K562 (cell line): ENCODE measurements at regions not wholly inside any gene's neighbourhood (a gene's known extent, or its start where the extent isn't known, plus 50 kb on each side); places are given as distances from the start of the nearest gene placed in this dataset.
"Not testable (repeated sequence)": the region's sequence is repeated elsewhere in the genome, so short reads cannot be mapped to it uniquely, and the experiment has no call there.

Experiments
- ATAC-seq: fragments of 200-7000 bp; cut with Tn5 transposase; 3 replicates; pipeline ENCODE4 v1.9.1; 2020; ENCODE audit warnings: moderate library complexity
- BruUV-seq: library from RNA; stranded (reverse); fragments of 400-500 nt; replicated peaks from 2 replicates; lab custom pipeline; 2021; lab: Mats Ljungman, UMichigan
- CTCF ChIA-PET: fragments of 300-600 bp; formaldehyde crosslinking; extraction: SDS; loops from one replicate; lab custom pipeline; 2021; ENCODE audit warnings: low intra/inter-chr PET ratio; lab: Yijun Ruan, JAX
- POLR2A ChIA-PET: fragments of 300-600, 350-650 bp; sonication (Branson Sonifier 250); formaldehyde crosslinking; extraction: SDS; loops from one replicate; lab custom pipeline; 2021; ENCODE audit warnings: antibody characterized with exemption, inconsistent platforms; lab: Yijun Ruan, JAX
- DNase-seq, 4 experiments: peaks; one replicate each; pipeline versions ENCODE4 v3.0.0 to v3.0.0-alpha.2; 2011 to 2018; ENCODE audit warnings: low spot score in 3 of 4, mixed read lengths in 3 of 4; ENCODE audit errors: extremely low read depth in 1 of 4
- FAIRE-seq: peaks from 2 replicates; lab custom pipeline; 2011; peaks lifted over from hg19 to GRCh38; lab: Jason Lieb, UNC
- H2AFZ ChIP-seq: 2 replicates; pipeline ENCODE4 v1.6.0; 2011; ENCODE audit warnings: low read depth, low read length, control low read depth, inconsistent platforms
- H3K27ac ChIP-seq: fragments of 200-600 bp; 3 replicates; pipeline ENCODE4 v1.8.0; 2011; ENCODE audit warnings: low read depth, mild to moderate bottlenecking, control low read depth, inconsistent platforms, low read length, moderate library complexity, mixed read lengths; ENCODE audit errors: extremely low read depth
- H3K27me3 ChIP-seq, 2 experiments: fragments of 300-600 bp in 1 of 2; 2 replicates in 1 of 2; 3 replicates in 1 of 2; pipeline versions ENCODE4 v1.6.0 to v1.8.0; 2011; ENCODE audit warnings: inconsistent platforms in 2 of 2, low read length in 2 of 2, mild to moderate bottlenecking in 1 of 2, mixed read lengths in 1 of 2, moderate library complexity in 1 of 2; ENCODE audit not compliant: control insufficient read depth in 2 of 2, insufficient read depth in 2 of 2
- H3K36me3 ChIP-seq: fragments of 300-600 bp; 3 replicates; pipeline ENCODE4 v1.8.0; 2011; ENCODE audit warnings: mild to moderate bottlenecking, low read length, inconsistent platforms; ENCODE audit not compliant: control insufficient read depth, insufficient read depth
- H3K4me1 ChIP-seq, 2 experiments: fragments of 200-600 bp in 1 of 2; replicated peaks in 1 of 2; 2 replicates in 1 of 2; 3 replicates in 1 of 2; pipeline versions ENCODE4 v1.5.1 to v1.8.0; 2011; ENCODE audit warnings: inconsistent platforms in 2 of 2, low read length in 2 of 2, mild to moderate bottlenecking in 1 of 2, mixed read lengths in 1 of 2, moderate library complexity in 1 of 2; ENCODE audit not compliant: control insufficient read depth in 2 of 2, insufficient read depth in 2 of 2
- H3K4me2 ChIP-seq: 2 replicates; pipeline ENCODE4 v1.6.1; 2011; ENCODE audit warnings: low read length, control low read depth, inconsistent platforms, mixed read lengths; ENCODE audit not compliant: insufficient read depth
- H3K4me3 ChIP-seq: fragments of 200-600 bp; sonication (generic), shearing (Covaris generic); 2 replicates; pipeline ENCODE4 v1.5.1; 2016; ENCODE audit warnings: control low read depth, inconsistent platforms
- H3K79me2 ChIP-seq: fragments of 200-600 bp; 3 replicates; pipeline ENCODE4 v1.8.0; 2011; ENCODE audit warnings: low read length, inconsistent platforms; ENCODE audit not compliant: control insufficient read depth, insufficient read depth
- H3K9ac ChIP-seq, 2 experiments: 2 replicates each; pipeline versions ENCODE4 v1.6.0 to v1.6.1; 2011; ENCODE audit warnings: low read depth in 2 of 2, low read length in 2 of 2, control low read depth in 1 of 2, inconsistent platforms in 1 of 2, mild to moderate bottlenecking in 1 of 2, mixed read lengths in 1 of 2; ENCODE audit not compliant: insufficient read depth in 1 of 2
- H3K9me1 ChIP-seq: one replicate; pipeline ENCODE4 v1.6.0; 2011; ENCODE audit warnings: inconsistent platforms, mild to moderate bottlenecking, low read length, moderate library complexity; ENCODE audit not compliant: control insufficient read depth, insufficient read depth
- H3K9me3 ChIP-seq: replicated peaks from 2 replicates; pipeline ENCODE4 v1.5.1; 2011; ENCODE audit warnings: low read depth, low read length, inconsistent platforms; ENCODE audit not compliant: control insufficient read depth, insufficient read depth
- H4K20me1 ChIP-seq: replicated peaks from 2 replicates; pipeline ENCODE4 v1.6.1; 2011; ENCODE audit warnings: low read length, inconsistent platforms, mixed read lengths; ENCODE audit not compliant: control insufficient read depth, insufficient read depth
- GATAD2B ChIP-seq: fragments of 450-650 bp; IDR thresholded peaks from 2 replicates; pipeline ENCODE4 v1.6.1; 2017; ENCODE audit warnings: mild to moderate bottlenecking, borderline replicate concordance
- KLF16 ChIP-seq: IDR thresholded peaks from 2 replicates; pipeline ENCODE4 v1.6.1; 2016; ENCODE audit warnings: antibody characterized with exemption
- NFE2 ChIP-seq: IDR thresholded peaks from 2 replicates; pipeline ENCODE4 v1.6.1; 2014; ENCODE audit warnings: antibody characterized with exemption, low read depth
- STAT5B ChIP-seq: fragments of 250-450 bp; sonication (Bioruptor Pico); IDR thresholded peaks from 2 replicates; pipeline ENCODE4 v1.8.0; 2021; ENCODE audit warnings: mild to moderate bottlenecking, inconsistent platforms
- WGBS: fragments of 100-300 bp; shearing (Covaris generic); methylation state at CpG from one replicate; pipeline ENCODE4 v1.1.6; 2016; ENCODE audit warnings: low coverage, mixed read lengths; ENCODE audit not compliant: insufficient coverage; ENCODE audit errors: missing lambda C conversion rate; 5-methylcytosine and 5-hydroxymethylcytosine counted together
- in situ Hi-C: fragments of 300-500 bp; cut with MboI; formaldehyde crosslinking; loops from 4 replicates; pipeline ENCODE4 v1.15.0; 2018; ENCODE audit warnings: inconsistent platforms, mixed read lengths
- intact Hi-C: fragments of 100-400 bp; cut with micrococcal nuclease; formaldehyde crosslinking; loops from 2 replicates; pipeline ENCODE4 v1.14.2; 2022
- TF ChIP-seq, protein P1 (sequence below): fragments of 450-650 bp; IDR thresholded peaks from 2 replicates; pipeline ENCODE4 v1.7.0; 2016; ENCODE audit warnings: borderline replicate concordance
- TF ChIP-seq, protein P2 (sequence below): fragments of 450-650 bp; formaldehyde crosslinking; IDR thresholded peaks from 2 replicates; pipeline ENCODE4 v1.4.0; 2020; ENCODE audit warnings: mild to moderate bottlenecking, mixed read lengths
- TF ChIP-seq, protein P3 (sequence below), 2 experiments: fragments of 450-650 bp; conservative IDR thresholded peaks; 2 replicates each; pipeline ENCODE4 v1.6.1; 2017; ENCODE audit warnings: mild to moderate bottlenecking in 2 of 2, moderate library complexity in 2 of 2

DNA sequence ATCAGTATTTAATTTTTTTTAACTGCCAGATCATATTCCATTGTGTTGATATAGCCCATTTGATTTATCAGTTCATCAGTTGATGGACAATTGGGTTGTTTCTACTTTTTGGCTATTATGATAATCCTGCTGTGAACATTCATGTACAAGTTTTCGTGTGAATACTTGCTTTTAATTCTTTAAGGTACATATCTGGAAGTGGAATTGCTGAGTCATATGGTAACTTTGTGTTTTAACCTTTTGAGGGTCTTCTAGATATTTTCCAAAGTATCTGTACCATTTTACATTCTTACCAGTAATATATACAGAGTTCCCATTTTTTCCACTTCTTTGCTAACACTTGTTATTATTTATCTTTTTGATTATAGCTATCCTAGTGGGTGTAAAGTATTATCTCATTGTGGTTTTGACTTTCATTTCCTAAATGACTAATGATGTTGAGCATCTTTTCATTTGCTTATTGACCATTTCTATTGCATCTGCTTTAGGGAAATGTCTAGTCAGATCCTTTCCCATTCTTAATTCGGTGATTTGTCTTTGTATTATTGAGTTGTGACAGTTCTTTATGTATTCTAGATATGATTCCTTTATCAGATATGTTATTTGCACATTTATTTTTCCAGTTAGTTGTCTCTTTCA, 75.2 kb upstream of the NUDT6 start (continued):
- TF ChIP-seq, protein P1, sequence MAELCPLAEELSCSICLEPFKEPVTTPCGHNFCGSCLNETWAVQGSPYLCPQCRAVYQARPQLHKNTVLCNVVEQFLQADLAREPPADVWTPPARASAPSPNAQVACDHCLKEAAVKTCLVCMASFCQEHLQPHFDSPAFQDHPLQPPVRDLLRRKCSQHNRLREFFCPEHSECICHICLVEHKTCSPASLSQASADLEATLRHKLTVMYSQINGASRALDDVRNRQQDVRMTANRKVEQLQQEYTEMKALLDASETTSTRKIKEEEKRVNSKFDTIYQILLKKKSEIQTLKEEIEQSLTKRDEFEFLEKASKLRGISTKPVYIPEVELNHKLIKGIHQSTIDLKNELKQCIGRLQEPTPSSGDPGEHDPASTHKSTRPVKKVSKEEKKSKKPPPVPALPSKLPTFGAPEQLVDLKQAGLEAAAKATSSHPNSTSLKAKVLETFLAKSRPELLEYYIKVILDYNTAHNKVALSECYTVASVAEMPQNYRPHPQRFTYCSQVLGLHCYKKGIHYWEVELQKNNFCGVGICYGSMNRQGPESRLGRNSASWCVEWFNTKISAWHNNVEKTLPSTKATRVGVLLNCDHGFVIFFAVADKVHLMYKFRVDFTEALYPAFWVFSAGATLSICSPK, result no peak
- TF ChIP-seq NFE2 (peak; percentile 72), KLF16 (no peak), STAT5B (CRISPR knock-in tag) (no peak), GATAD2B (no peak)
- TF ChIP-seq, protein P2, sequence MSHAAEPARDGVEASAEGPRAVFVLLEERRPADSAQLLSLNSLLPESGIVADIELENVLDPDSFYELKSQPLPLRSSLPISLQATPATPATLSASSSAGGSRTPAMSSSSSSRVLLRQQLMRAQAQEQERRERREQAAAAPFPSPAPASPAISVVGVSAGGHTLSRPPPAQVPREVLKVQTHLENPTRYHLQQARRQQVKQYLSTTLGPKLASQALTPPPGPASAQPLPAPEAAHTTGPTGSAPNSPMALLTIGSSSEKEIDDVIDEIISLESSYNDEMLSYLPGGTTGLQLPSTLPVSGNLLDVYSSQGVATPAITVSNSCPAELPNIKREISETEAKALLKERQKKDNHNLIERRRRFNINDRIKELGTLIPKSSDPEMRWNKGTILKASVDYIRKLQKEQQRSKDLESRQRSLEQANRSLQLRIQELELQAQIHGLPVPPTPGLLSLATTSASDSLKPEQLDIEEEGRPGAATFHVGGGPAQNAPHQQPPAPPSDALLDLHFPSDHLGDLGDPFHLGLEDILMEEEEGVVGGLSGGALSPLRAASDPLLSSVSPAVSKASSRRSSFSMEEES, result no peak
- TF ChIP-seq, protein P3, sequence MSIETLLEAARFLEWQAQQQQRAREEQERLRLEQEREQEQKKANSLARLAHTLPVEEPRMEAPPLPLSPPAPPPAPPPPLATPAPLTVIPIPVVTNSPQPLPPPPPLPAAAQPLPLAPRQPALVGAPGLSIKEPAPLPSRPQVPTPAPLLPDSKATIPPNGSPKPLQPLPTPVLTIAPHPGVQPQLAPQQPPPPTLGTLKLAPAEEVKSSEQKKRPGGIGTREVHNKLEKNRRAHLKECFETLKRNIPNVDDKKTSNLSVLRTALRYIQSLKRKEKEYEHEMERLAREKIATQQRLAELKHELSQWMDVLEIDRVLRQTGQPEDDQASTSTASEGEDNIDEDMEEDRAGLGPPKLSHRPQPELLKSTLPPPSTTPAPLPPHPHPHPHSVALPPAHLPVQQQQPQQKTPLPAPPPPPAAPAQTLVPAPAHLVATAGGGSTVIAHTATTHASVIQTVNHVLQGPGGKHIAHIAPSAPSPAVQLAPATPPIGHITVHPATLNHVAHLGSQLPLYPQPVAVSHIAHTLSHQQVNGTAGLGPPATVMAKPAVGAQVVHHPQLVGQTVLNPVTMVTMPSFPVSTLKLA (conservative IDR thresholded peaks at IDR 0.05), result no peak

DNA sequence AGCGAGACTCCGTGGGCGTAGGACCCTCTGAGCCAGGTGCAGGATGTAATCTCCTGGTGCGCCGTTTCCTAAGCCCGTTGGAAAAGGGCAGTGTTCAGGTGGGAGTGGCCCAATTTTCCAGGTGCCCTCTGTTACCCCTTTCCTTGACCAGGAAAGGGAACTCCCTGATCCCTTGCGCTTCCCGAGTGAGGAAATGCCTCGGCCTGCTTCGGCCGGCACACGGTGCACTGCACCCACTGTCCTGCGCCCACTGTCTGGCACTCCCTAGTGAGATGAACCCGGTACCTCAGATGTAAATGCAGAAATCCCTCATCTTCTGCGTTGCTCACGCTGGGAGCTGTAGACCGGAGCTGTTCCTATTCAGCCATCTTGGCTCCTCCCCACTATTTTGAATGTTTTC, 81.7 kb upstream of the NUDT6 start:
- H3K4me1 ChIP-seq, H3K27ac ChIP-seq, H3K4me2 ChIP-seq, ATAC-seq, H4K20me1 ChIP-seq, H3K4me3 ChIP-seq, intact Hi-C loops, FAIRE-seq, in situ Hi-C loops, POLR2A ChIA-PET, H3K9me1 ChIP-seq, H2AFZ ChIP-seq, BruUV-seq, H3K9ac ChIP-seq, H3K27me3 ChIP-seq, H3K9me3 ChIP-seq, CTCF ChIA-PET, DNase-seq: not testable (repeated sequence)
- Histone ChIP-seq H3K36me3 (peaks cover 12% of the 10 kb centered on the region; the same call in 2 of the 3 replicates), H3K79me2 (peaks cover 11% of the 10 kb centered on the region; the same call in 1 of the 3 replicates)
- WGBS, result 87% methylated on average over 14 of the region's 17 CpGs

DNA sequence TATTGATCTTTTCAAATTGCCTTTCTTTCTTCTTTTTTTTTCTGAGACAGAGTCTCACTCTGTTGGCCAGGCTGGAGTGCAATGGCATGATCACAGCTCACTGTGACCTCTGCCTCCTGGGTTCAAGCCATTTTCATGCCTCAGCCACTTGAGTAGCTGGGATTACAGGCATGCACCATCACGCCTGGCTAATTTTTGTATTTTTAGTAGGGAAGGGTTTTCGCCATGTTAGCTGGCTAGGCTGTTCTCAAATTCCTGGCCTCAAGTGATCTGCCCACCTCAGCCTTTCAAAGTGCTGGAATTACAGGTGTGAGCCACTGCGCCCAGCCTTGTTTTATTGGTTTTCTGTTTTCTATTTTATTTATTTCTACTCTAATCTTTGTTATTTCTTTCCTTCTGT, 82.7 kb upstream of the NUDT6 start:
- DNase-seq, BruUV-seq, H3K27me3 ChIP-seq, H2AFZ ChIP-seq, in situ Hi-C loops, H3K9me1 ChIP-seq, H3K4me1 ChIP-seq, H3K27ac ChIP-seq, H3K4me2 ChIP-seq, FAIRE-seq, intact Hi-C loops, POLR2A ChIA-PET, H3K4me3 ChIP-seq, H3K9ac ChIP-seq, ATAC-seq, H4K20me1 ChIP-seq, H3K9me3 ChIP-seq: not testable (repeated sequence)
- H3K79me2 ChIP-seq, result peaks cover 11% of the 10 kb centered on the region; the same call in 1 of the 3 replicates
- peaks cover 16% of the 10 kb centered on the region; the same call in 2 of the 3 replicates for H3K36me3 ChIP-seq
- CTCF ChIA-PET, result interaction anchor here (0.6 kb wide), 1 partner anchor 580 kb away, joined by 4 read pairs; no protein-coding TSS in a partner anchor
- 58% methylated on average over 3 of the region's 3 CpGs for WGBS
